ENCODE measurements at regions not wholly inside any gene's neighbourhood (a gene's known extent, or its start where the extent isn't known, plus 50 kb on each side); places are given as distances from the start of the nearest gene placed in this dataset.

DNA sequence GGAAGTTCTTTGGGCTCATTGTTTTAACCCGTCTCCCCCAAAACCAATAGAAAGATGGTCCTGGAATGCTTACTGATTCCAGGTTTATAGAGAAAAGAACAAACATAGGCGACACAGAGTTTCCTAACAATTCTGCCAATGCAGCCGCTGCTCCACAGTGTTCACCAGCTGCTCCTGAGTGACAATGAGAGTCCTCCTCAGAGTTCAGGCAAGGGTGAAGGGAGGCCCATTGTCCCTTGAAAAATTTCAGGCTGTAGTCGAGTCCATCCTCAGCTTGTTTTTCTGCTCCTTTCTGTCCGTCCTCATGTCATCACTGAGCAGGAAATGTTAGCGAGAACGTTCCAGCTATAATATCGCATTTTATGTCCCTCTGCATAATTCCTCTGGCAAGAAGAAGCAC, 537.6 kb downstream of the TCERG1L start:
- DNase-seq = no peak

DNA sequence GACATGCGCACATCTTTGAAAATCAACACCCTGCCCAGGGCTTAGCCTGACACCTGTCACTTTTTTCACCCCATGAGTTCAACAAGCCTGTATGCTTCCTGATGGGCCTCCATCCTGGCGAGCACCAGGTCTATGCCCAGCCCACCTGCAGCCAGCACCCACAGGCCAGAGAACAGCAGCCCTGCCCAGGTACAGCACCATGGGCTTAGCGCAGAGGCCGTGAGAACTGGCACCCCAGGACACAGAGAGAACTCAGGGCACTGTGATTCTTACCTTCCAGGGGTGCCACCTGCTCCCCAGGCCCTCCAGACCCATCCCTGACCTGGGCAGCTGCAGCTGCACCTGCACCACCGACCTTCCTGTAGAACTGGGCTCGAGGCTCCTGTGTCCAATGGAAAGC, 536.6 kb downstream of the TCERG1L start:
- DNase-seq = no peak

DNA sequence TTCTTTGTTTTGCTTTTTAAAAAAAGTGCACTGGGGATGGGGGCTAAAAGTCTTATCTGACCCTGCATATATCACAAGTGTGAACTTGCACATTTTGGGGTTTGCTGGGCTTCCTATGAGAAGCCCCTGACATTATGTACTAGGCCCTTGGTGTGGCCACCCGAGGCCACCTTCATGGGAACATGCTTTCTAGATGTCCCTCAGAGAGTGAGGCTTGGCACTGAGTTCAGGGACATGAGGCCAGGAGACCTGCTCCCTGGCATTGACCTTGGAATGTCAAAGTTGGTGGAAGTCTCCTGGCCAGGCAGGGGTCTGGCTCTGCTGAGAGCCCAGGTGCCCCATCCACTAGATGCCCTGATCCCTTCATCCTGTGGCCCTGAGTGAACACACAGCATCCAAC, 536.2 kb downstream of the TCERG1L start:
- DNase-seq = no peak

DNA sequence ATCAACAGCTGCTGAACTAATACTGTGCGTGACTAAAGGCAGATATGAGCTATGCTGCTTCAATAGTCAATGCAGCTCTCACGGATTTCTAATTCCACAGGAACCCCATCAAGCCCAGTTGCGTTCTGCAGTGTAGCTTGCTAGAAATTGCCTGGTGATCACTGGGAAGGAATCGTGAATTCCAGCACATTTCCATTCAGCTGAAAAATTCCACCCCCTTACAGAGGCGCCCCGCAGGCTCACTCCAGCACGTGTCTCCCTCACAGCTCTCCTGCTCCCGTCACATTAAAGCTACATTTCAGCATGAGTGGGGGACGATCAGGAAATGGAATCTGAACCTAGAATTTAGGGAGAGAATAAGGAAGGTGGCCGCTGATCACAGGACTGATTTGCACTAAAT, 534.8 kb downstream of the TCERG1L start:
- DNase-seq = no peak

DNA sequence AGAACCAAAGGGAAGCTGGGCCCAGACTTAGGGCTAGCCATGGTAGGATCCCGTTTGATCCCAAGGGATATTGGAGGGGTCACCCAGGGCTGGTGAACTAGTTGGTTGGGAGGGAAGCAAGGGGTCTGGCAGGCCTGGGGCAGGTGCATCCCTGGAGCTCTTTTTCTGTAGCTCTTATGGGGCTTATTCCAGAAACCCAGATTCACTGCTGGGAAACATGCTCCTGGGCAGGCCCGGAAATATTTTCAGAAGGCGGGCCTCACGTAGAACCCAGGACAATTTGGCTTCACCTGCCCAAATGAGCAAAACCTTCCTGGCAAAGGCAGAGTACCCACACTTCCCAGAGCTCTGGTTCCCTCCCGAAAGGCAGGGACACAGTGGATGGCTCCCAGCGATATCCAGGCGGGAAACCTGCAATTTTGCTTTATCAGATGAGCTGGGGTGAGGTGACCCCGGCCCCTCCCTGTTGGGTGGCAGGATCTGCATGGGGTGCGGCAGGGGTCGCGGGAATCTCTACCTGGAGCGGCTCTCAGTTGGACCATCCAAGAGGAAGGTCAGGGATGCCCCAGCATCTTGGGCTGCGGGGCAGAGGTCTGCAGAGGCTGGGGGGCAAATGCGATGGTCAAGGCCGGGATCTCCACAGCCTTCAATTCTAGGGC, 533.9 kb downstream of the TCERG1L start:
- no peak for DNase-seq

DNA sequence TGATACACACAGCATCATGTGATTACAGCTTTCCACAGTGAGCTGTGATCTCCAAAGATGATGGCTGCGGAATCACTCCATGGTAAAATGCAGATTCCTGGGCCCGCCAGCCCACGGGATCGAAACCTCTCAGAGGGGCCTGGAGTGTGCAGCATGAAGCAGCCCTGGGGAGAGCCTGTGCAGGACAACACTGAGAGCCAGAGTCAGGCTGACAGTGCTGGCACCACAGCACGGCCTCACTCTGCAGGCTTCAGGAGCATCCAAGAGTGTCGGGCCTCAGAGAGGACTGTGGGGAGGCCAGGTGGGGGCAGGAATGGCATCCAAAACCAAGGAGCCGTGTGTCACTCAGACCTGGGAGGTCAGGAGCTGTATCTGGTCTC, 533.4 kb downstream of the TCERG1L start:
- no peak for DNase-seq

DNA sequence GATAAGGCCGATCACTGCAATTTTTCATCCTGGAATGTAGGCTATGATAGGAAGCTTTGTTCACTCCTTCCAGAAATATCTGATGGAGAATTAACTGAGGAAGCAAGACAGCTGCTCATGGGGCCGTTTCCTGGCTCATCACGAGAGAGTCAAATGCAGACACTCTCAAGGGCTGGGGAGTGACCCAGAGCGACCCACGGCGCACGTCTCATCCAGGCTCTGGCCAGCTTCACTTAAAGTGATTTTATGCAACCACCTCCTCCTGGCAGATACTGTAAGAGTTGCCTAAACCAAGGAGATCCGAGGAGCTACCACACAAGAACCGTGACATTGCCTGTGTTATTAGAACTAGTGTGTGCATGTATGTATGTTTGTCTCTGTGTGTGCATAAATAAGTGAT, 530.8 kb downstream of the TCERG1L start:
- DNase-seq = no peak

DNA sequence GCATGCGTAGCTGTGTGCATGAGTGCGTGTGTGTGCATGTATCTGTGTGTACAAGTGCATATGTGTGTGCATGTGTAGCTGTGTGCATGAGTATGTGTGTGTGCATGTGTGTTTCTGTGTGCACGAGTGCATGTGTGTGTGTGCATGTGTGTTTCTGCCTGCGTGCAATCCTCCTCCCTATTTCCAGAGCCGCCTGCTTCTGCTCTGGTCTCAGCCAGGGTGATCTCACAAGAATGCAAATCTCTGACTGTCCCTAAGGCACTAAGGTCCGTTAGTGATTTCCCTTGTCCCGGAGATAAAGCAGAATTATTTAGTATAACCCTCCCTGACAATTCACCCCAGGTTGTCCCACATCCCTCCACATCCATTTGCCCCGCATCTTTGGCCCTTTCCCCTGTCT, 530.3 kb downstream of the TCERG1L start:
- DNase-seq = no peak

DNA sequence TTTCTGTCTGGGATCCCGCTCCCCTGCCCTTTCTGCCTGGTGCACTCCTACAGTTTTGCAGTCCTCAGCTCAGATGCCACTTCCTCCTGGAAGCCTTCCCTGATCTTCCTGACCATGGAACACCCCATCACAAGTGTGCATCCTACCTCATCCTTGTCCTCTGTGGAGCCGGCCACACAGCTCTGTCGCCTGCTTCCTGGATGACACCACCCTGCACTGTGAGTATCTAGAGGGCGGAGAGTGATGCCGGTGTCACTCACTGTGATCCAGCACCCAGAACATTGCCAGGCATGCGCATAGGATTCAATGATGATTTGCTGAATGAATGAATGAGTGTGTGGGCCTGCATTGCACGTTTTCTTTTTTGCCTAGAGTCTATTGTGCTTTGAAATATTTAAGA, 529.9 kb downstream of the TCERG1L start:
- DNase-seq = no peak

DNA sequence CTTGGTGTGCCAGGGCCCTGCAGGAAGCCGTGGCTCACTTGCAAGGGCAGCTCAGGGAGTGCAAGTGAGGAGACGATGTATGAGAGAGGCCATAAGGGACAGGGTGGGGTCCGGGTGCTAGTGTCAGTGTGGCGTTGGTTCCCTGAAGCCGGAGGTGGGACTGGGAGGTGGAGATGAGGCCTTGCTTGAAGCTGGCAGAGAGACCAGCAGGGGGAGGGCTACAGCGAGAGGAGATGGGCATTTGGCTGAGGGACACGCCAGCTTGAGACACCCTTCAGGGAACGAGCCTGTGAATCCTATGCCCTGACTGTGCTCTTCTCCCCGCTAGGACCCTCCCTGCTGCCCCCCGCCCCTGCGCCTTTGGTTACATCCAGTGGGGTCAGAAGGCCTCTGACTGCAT, 529.1 kb downstream of the TCERG1L start:
- DNase-seq = no peak

DNA sequence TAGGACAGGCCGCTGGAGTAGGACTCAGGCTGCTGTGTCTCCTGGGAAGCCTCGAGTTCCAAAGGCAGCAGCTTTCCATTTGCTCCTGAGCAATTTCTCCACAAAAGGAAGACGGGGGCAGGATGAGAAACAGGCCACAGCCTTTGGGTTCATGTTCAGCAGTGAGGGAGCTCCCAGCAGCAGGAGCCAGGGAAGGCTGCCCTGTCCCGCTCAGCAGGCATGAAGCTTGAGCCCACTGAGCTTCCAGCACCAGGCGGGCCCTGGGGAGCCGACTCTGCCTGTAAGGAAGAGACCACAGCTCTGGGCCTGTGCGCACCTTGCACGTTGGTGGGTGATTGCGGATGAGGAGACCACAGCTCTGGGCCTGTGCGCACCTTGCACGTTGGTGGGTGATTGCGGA, 527.2 kb downstream of the TCERG1L start:
- DNase-seq = no peak

DNA sequence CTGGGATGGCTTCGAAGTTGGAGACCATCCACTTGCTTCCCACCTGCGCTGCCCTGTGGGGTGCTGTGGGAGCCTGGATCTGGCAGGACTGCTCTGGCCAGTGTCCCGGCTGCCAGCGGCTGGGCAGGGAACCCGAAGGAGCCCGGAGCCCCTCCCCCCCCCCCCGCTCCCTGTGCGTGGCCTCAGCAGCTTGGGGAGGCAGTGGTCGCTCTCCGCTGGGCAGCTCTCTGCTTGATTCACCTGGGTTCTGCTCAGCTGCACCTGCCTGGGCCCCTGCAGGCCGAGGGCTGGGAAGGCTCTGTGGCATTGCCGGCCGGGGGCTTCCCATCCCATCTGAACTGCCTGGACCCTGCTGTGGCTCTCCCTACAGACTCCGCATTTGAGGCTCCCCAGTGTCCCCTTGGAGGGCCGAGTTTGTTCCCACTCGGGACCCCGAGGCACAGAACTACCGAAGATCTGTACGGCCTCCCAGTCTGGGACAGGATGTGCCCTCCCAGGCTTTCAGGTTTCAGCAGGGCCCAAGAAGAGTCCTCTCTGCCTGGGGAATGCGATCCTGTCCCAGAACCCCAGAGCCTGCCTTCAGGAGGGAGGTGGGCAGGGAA, 525.1 kb downstream of the TCERG1L start:
- DNase-seq = no peak

DNA sequence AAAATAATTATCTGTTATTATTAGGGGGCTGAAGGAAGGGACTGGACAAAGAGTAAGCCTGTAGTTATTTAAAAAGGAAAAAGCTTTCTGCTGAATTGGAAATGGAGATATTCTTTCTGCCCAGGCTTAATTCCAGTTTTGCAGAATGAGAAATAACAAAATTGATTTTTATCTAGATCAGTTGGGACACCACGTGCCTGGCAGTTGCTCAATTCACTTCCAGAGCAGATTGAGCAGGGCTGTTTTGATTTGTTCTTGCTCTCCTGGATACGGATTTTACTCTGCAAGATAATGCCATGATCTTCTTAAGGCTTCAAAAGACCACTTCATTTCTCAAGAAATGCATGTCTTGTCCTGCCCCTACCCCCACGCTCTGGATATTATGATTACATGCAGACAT, 524.3 kb downstream of the TCERG1L start:
- no peak for DNase-seq

DNA sequence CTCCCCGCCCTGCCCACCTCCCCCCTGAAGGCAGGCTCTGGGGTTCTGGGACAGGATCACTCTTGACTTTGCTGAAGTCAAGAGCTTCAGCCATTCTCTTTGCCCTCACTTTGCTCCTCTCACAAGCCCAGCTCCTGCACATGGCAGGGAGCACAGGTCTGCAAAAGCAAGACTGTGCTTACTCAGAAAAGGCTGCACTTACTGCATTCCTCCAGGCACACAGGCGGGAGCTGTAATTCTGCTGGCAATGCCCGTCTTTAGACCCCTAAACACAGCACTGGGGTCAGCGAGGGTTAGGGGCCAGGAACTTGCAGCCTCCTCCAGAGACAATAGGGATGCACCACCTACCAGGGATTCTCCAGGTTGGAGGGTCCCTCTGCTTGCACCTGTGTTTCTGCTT, 523.7 kb downstream of the TCERG1L start:
- no peak for DNase-seq

DNA sequence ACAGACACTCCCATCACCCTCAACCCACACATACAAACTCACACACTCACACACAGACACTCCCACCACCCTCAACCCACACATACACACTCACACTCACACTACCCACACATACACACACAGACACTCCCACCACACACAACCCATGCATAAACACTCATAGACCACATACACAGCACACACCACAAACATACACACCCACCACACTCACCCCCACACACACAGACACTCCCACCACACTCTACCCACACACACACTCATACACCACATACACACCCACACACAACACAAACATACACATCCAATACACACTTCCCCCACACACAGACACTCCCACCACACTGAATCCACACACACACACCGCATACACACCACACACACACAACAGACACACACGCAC, 521.2 kb downstream of the TCERG1L start:
- no peak for DNase-seq

DNA sequence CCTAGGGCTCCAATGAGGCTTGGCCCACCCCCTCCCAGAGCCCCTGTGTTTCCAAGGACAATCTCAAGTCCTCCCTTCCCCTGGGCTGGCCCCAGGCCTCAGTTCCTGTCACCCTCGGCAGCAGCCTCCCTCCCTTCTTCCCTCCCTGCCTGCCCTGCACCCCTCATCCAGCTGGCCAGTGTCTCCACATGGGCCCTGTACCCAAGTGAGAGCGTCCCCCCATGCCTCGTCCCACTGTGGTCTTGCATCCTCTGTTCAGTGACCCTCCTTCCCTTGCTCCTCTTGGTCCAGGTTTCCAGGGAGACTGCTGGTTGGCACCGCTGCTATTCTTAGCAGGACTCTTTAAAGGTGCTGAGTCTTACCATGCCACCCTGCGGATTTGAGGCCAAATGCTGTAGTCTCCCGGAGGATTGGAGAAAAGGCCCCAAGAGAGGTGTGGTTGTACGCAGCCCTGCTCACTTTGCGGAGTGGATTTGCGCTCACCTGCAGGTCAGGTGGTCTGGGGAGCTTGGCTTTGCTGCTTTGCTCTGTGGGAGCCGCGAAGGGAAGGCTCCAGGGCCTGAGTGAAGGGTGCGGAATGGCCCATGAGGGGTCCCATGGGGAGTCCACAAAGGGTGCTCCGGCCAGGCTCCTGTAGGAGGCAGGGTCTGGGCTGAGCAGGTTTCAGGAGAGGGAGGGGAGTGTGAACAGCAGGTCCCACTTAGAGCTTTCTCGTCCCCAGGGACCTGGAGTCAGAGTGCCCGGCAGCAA, 519.2 kb downstream of the TCERG1L start:
- DNase-seq = no peak

DNA sequence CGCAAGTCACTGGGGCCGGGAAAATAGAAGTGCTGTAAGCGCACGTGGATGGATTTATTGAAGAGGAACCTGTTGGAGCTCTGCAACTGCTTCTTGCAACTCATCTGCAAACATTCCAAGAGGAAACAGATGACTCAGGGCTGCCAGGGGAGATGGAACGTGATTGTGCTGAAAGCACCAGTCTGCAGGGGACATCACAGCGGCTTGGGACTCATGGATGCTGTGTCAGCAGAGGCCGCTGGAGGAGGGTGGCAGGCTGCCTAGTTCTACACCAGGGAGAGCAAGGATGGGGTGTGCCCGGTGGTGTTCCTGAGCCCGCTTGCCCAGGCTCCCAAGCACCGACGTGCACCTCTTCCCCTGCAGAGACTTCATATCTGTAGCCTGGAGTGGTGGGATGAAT, 515.7 kb downstream of the TCERG1L start:
- DNase-seq = no peak

DNA sequence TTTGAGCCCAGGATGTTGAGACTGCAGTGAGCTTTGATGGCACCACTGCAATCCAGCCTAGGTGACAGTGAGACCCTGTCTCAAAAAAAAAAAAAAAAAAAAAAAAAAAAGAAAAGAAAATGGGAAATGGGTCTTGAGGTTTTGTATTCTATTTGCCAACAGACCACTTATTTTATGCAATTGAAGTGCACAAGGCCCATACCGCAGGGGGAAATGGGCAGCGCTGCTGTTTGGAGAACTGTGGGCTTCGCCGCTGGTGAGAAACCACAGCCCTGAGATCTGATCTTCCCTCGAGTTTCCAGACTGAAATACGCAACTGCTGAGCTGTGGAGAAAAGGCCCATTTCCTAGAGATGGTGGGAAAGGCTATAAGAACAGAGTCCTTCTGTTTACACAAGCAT, 512.0 kb downstream of the TCERG1L start:
- no peak for DNase-seq

DNA sequence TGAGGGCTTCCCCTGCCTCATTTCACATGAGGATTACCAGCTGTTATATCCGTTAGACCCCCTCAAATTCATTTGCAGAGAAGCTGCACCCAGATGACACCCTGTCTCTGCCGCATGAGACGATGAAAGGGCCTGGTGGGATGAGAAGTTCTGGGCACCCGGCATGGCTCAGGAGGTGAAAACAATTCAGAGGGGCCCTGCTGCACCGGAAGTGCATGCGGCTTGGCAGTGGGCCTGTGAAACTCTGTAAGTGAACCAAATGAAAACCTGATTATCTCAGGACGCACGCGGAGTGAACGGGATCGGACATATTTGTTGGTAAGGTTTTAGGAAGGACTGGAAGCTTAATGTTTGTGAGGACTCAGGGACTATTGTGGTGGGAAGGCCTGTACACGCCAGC, 511.2 kb downstream of the TCERG1L start:
- DNase-seq = no peak

DNA sequence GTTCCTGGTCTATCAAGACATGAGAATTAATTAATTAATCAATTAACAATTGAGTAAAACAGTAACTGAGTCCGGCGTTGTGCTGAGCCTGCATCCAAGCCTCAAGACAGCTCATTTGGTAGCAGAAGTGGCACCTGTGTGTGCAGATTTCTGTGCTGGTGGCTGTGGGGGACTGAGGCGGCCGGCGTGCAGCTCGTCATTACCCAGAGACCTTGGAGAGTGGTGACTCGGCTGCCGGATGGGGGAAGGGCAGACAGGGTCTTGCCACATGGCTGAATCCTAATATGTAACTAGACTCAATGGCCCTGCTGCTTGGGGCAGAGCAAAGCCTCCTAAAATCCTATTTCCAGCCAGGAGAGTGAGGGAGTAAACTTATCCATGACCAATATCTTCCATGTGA, 510.2 kb downstream of the TCERG1L start:
- DNase-seq = no peak

DNA sequence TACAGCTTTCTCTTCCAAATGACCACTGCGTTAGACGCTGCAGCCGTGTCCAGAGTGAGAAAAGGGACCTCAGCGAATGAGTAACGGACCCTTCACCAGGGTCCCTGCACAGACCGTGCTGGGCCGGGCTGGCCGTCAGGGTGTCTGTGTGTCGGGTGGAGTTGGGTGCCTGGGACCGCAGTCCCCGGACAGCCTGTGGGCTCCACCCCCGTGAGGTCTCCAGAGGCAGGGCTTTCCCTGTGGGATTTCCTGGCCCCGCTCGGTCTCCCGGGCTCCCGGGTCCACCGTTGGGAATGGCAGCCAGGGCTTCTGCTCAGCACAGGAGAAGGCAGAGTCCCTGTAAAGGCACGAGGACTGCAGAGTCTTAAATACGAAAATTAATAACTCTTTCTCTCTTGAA, 509.7 kb downstream of the TCERG1L start:
- DNase-seq = no peak

DNA sequence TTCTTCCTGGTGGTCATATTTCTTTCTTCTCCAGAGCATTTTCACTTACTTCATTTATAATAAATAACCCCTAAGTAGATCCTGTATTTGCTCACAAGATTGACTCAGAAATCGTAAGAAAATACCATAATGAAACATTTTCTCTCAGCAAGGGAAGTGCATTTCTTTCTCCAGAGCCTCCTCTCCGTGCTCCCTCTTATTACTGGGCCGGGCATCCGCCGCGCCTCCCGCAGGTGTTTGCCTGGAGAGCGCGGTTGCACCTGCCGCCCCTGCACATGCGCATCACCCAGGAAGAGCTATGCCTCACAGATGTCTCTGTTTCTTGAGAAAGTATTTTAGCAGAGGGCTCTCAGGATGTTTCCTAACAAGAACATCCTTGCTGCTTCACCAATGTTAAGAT, 509.2 kb downstream of the TCERG1L start:
- no peak for DNase-seq

DNA sequence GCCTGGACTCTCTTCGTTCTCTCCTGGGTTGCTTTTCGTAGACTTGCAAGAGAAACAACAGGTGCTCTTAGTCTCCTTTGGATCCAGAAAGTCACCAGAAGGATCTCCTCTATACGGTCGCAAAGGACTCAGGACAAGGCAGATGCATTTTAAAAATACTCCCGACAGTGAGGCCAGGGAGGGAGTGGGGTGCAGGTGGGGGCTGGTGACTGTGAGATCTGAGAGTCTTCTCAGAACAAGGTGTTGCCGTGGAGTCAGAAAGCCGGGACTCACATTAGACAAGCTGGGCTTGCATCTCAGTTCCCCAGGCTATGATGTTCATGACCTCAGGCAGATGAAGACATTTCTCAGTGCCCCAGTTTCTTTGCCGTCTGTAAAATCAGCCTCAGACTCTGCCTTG, 507.2 kb downstream of the TCERG1L start:
- no peak for DNase-seq
